Left ventricle myocardium superior (tissue), 1 donor: ENCODE measurements at regions not wholly inside any gene's neighbourhood (a gene's known extent, or its start where the extent isn't known, plus 50 kb on each side); places are given as distances from the start of the nearest gene placed in this dataset.
A peak's percentile ranks its signal among the peaks of the same experiment; 100 is the strongest.

Experiments
- ATAC-seq: fragments of 200-7000 bp; cut with Tn5 transposase; one replicate; pipeline ENCODE4 v1.9.1; 2020; ENCODE audit warnings: mild to moderate bottlenecking, moderate library complexity
- DNase-seq: peaks from one replicate; pipeline ENCODE4 v3.0.0-alpha.2; 2020
- intact Hi-C: fragments of 100-400 bp; cut with micrococcal nuclease; formaldehyde crosslinking; loops from one replicate; pipeline ENCODE4 v1.11.0; 2022
- donor health status: DM: no; HTN: yes; CAD: no; lungs with severe emphysema.

- intact Hi-C loops = no loop called here
- no peak for DNase-seq
- ATAC-seq = no peak
Measured at GRCh38 chr20:51233345-51233744, 210.4 kb upstream of the KCNG1 start.

- no peak for ATAC-seq
- intact Hi-C loops = no loop called here
- no peak for DNase-seq
Measured at GRCh38 chr20:51230727-51231126, 207.8 kb upstream of the KCNG1 start.

GRCh38 chr20:51228763-51229162, 205.9 kb upstream of the KCNG1 start:
- DNase-seq (no peak), ATAC-seq (no peak)
- intact Hi-C loops = no loop called here

DNA sequence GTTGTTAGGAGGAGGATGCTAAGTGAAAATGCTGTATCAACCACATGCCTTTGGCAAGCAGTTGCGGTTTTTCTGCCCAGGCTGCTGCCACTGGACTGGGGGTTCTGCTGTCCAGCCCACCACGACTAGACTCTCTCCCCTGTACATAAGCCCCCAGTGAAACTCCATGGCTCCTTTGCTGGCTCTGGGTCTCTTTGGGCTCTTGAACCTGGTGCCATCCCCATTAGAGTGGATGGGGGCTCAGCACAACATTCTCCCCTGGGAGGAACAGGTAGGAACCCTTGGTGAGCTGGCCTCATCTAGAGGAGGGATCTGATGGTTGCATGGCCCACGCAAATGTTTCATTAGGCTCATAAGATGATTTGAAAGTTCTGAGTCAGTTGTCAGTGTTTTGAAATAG, 204.8 kb upstream of the KCNG1 start:
- intact Hi-C loops = no loop called here
- ATAC-seq = no peak
- DNase-seq = no peak

DNA sequence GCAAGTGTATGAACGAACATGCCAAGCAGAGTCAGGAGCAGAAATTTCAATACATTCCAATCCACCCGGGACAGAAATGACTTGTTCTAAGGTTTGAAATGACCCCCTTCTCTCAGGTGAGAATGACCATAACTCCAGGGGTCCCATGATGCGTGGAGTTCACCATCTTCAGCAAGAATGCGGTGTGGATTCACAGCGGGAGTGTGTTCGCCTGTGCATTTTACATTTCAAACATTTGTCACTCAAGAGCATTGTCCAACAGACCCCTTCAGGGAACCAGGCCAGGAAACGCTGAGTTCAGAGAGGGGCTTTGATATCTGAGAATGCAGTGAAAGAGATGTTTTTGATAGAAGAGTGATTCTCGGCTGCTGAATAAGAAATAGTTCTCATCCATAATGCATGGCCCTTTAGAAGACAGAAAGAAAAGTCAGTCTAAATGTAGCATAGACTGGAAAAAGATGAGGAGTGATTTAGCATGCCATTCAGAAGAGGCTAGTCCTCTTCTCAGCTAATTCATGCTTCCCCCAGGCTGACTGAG, 200.3 kb upstream of the KCNG1 start:
- DNase-seq (no peak), ATAC-seq (no peak)
- intact Hi-C loops = no loop called here

DNA sequence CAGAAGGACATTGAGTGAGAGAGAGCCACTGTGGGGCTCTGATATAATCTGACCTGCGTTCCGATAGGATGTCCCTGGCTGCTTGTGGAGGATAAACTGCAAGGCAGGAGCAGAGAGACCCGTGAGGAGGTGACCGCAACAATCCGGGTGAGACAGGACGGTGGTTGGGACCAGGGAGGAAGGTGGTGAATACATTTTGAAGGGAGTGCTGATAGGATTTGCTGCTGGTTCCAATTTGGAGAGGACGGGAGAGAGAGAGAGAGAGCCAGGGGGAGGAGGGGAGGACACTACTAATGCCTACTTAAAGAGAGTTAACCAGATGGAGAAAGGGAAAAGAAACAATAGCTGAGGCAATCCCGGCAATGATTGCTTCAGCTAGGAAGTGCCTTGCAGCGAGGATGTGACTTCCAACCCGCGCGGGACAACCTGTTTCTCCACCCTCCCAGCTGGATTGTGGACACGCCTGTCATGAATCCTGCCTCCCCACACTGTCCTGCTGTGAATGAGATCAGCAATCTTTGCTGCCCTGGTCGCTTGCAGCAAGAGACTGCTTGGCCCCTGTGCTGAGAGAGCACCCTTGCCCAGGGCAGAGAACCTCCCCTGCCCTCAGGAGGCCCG, 199.0 kb upstream of the KCNG1 start:
- intact Hi-C loops = no loop called here
- DNase-seq = no peak
- ATAC-seq = no peak

GRCh38 chr20:51221103-51221502, 198.2 kb upstream of the KCNG1 start:
- intact Hi-C loops = no loop called here
- ATAC-seq (no peak), DNase-seq (no peak)

- DNase-seq (peak; percentile 46), ATAC-seq (no peak)
- intact Hi-C loops = no loop called here
Measured at GRCh38 chr20:51220293-51220706, 197.4 kb upstream of the KCNG1 start.

GRCh38 chr20:51219544-51219943, 196.6 kb upstream of the KCNG1 start:
- intact Hi-C loops = loop anchor here (10.0 kb wide), 1 partner anchor 85 kb away; no protein-coding TSS in a partner anchor
- no peak for ATAC-seq

DNA sequence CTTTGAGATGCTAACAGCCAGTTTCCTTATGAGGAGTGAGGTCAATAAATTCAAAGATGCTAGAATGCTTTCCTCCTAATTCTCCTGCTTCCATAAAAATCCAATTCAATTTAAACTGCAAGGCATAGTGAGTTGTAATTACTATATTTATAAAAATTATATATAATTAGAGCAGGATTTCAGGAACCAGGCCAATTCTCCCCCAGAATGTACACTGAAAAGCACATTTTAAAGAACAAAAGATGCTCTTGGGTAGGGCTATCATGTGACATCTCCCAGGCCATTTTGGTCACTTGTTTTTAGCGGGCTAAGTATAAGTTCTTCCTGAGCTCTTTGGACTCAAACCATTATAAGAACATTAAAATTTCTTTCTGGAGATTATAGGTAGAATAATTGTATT, 195.7 kb upstream of the KCNG1 start:
- ATAC-seq (no peak), DNase-seq (no peak)
- intact Hi-C loops = loop anchor here (10.0 kb wide), 1 partner anchor 86 kb away; no protein-coding TSS in a partner anchor

More at GRCh38 chr20:51219544-51219943, 196.6 kb upstream of the KCNG1 start:
- DNase-seq = no peak

GRCh38 chr20:51217347-51218045, 194.6 kb upstream of the KCNG1 start:
- ATAC-seq = no peak
- intact Hi-C loops = loop anchor here (10.0 kb wide), 1 partner anchor 87 kb away; no protein-coding TSS in a partner anchor
- DNase-seq = no peak

- ATAC-seq (no peak), DNase-seq (no peak)
- intact Hi-C loops = loop anchor here (10.0 kb wide), 1 partner anchor 88 kb away; no protein-coding TSS in a partner anchor
Measured at GRCh38 chr20:51216850-51217249, 193.9 kb upstream of the KCNG1 start.

- DNase-seq (no peak), ATAC-seq (no peak)
- intact Hi-C loops = loop anchor here (10.0 kb wide), 1 partner anchor 92 kb away; no protein-coding TSS in a partner anchor
Measured at GRCh38 chr20:51212816-51213215, 189.9 kb upstream of the KCNG1 start.

DNA sequence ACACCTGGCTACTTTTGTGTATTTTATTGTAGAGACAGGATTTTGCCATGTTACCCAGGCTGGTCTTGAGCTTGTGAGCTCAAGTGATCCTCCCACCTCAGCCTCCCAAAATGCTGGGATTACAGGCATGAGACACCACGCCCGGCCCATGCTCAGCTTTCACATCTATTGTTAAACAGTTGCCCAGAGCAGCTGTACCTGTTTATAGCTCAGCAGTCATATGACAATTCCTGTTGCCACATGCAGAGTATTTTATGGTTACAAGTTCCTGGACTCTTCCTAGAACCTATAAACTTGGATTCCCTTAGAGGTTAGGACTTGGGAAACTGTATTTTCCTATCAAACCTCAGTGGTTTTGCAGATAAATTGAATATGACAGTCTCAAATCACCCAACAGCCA, 188.3 kb upstream of the KCNG1 start:
- intact Hi-C loops = loop anchor here (10.0 kb wide), 1 partner anchor 94 kb away; no protein-coding TSS in a partner anchor
- ATAC-seq (no peak), DNase-seq (no peak)

DNA sequence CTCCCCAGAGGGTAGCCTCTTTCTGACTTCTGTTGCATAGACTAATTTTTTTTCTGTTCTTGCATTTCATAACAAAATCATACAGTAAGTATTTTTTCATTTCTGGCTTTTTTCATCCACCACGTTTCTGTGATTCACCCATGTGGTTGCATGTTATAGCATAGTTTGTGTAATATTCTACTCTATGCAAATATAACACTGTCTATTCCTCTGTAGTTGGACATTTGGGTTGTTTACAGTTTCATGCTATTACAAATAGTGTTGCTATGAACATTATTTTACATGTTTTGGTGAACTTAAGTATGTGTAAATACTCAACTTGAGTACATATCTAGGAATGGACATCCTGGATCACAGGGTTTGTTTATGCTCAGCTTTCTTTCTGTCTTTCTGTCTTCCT, 187.2 kb upstream of the KCNG1 start:
- no peak for DNase-seq
- no peak for ATAC-seq
- intact Hi-C loops = loop anchor here (10.0 kb wide), 1 partner anchor 95 kb away; no protein-coding TSS in a partner anchor

DNA sequence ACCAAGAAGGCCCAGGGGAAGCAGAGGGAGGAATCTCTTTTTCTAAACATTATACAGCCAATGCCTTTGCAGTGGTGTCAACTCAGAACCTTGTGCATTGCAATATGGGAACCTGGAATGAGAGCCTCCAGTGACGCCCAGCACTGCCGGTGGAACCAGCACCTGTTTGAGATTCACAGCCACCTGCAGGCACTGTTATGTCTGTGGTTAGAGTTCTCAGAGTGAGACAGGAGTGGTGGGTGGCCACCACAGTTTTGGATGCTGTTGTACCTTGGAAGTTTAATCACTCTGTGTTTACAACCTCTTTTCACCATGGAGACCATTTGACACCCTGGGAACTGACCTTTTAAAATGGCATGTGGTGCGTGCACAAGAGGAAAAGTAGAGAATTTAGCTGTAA, 185.3 kb upstream of the KCNG1 start:
- DNase-seq = no peak
- intact Hi-C loops = no loop called here
- ATAC-seq = no peak

GRCh38 chr20:51206032-51206662, 183.2 kb upstream of the KCNG1 start:
- intact Hi-C loops = no loop called here
- ATAC-seq (no peak), DNase-seq (no peak)

GRCh38 chr20:51204794-51205193, 181.9 kb upstream of the KCNG1 start:
- ATAC-seq (no peak), DNase-seq (no peak)
- intact Hi-C loops = no loop called here

- intact Hi-C loops = no loop called here
- ATAC-seq (no peak), DNase-seq (no peak)
Measured at GRCh38 chr20:51204051-51204715, 181.3 kb upstream of the KCNG1 start.
